K562 (cell line): ENCODE measurements at regions not wholly inside any gene's neighbourhood (a gene's known extent, or its start where the extent isn't known, plus 50 kb on each side); places are given as distances from the start of the nearest gene placed in this dataset.

Experiments used
- ATAC-seq: fragments of 200-7000 bp; cut with Tn5 transposase; 3 replicates; pipeline ENCODE4 v1.9.1; 2020; ENCODE audit warnings: moderate library complexity
- BruUV-seq: library from RNA; stranded (reverse); fragments of 400-500 nt; replicated peaks from 2 replicates; lab custom pipeline; 2021; lab: Mats Ljungman, UMichigan
- CTCF ChIA-PET: fragments of 300-600 bp; formaldehyde crosslinking; extraction: SDS; loops from one replicate; lab custom pipeline; 2021; ENCODE audit warnings: low intra/inter-chr PET ratio; lab: Yijun Ruan, JAX
- POLR2A ChIA-PET: fragments of 300-600, 350-650 bp; sonication (Branson Sonifier 250); formaldehyde crosslinking; extraction: SDS; loops from one replicate; lab custom pipeline; 2021; ENCODE audit warnings: antibody characterized with exemption, inconsistent platforms; lab: Yijun Ruan, JAX
- DNase-seq, 4 experiments: peaks; one replicate each; pipeline versions ENCODE4 v3.0.0 to v3.0.0-alpha.2; 2011 to 2018; ENCODE audit warnings: low spot score in 3 of 4, mixed read lengths in 3 of 4; ENCODE audit errors: extremely low read depth in 1 of 4
- FAIRE-seq: peaks from 2 replicates; lab custom pipeline; 2011; peaks lifted over from hg19 to GRCh38; lab: Jason Lieb, UNC
- H2AFZ ChIP-seq: 2 replicates; pipeline ENCODE4 v1.6.0; 2011; ENCODE audit warnings: low read depth, low read length, control low read depth, inconsistent platforms
- H3K27ac ChIP-seq: fragments of 200-600 bp; 3 replicates; pipeline ENCODE4 v1.8.0; 2011; ENCODE audit warnings: low read depth, mild to moderate bottlenecking, control low read depth, inconsistent platforms, low read length, moderate library complexity, mixed read lengths; ENCODE audit errors: extremely low read depth
- H3K27me3 ChIP-seq, 2 experiments: fragments of 300-600 bp in 1 of 2; 2 replicates in 1 of 2; 3 replicates in 1 of 2; pipeline versions ENCODE4 v1.6.0 to v1.8.0; 2011; ENCODE audit warnings: inconsistent platforms in 2 of 2, low read length in 2 of 2, mild to moderate bottlenecking in 1 of 2, mixed read lengths in 1 of 2, moderate library complexity in 1 of 2; ENCODE audit not compliant: control insufficient read depth in 2 of 2, insufficient read depth in 2 of 2
- H3K36me3 ChIP-seq: fragments of 300-600 bp; 3 replicates; pipeline ENCODE4 v1.8.0; 2011; ENCODE audit warnings: mild to moderate bottlenecking, low read length, inconsistent platforms; ENCODE audit not compliant: control insufficient read depth, insufficient read depth
- H3K4me1 ChIP-seq, 2 experiments: fragments of 200-600 bp in 1 of 2; replicated peaks in 1 of 2; 2 replicates in 1 of 2; 3 replicates in 1 of 2; pipeline versions ENCODE4 v1.5.1 to v1.8.0; 2011; ENCODE audit warnings: inconsistent platforms in 2 of 2, low read length in 2 of 2, mild to moderate bottlenecking in 1 of 2, mixed read lengths in 1 of 2, moderate library complexity in 1 of 2; ENCODE audit not compliant: control insufficient read depth in 2 of 2, insufficient read depth in 2 of 2
- H3K4me2 ChIP-seq: 2 replicates; pipeline ENCODE4 v1.6.1; 2011; ENCODE audit warnings: low read length, control low read depth, inconsistent platforms, mixed read lengths; ENCODE audit not compliant: insufficient read depth
- H3K4me3 ChIP-seq: fragments of 200-600 bp; sonication (generic), shearing (Covaris generic); 2 replicates; pipeline ENCODE4 v1.5.1; 2016; ENCODE audit warnings: control low read depth, inconsistent platforms
- H3K79me2 ChIP-seq: fragments of 200-600 bp; 3 replicates; pipeline ENCODE4 v1.8.0; 2011; ENCODE audit warnings: low read length, inconsistent platforms; ENCODE audit not compliant: control insufficient read depth, insufficient read depth
- H3K9ac ChIP-seq, 2 experiments: 2 replicates each; pipeline versions ENCODE4 v1.6.0 to v1.6.1; 2011; ENCODE audit warnings: low read depth in 2 of 2, low read length in 2 of 2, control low read depth in 1 of 2, inconsistent platforms in 1 of 2, mild to moderate bottlenecking in 1 of 2, mixed read lengths in 1 of 2; ENCODE audit not compliant: insufficient read depth in 1 of 2
- H3K9me1 ChIP-seq: one replicate; pipeline ENCODE4 v1.6.0; 2011; ENCODE audit warnings: inconsistent platforms, mild to moderate bottlenecking, low read length, moderate library complexity; ENCODE audit not compliant: control insufficient read depth, insufficient read depth
- H3K9me3 ChIP-seq: replicated peaks from 2 replicates; pipeline ENCODE4 v1.5.1; 2011; ENCODE audit warnings: low read depth, low read length, inconsistent platforms; ENCODE audit not compliant: control insufficient read depth, insufficient read depth
- H4K20me1 ChIP-seq: replicated peaks from 2 replicates; pipeline ENCODE4 v1.6.1; 2011; ENCODE audit warnings: low read length, inconsistent platforms, mixed read lengths; ENCODE audit not compliant: control insufficient read depth, insufficient read depth
- ARID3B ChIP-seq: fragments of 250-450 bp; sonication (Bioruptor Pico); IDR thresholded peaks from 2 replicates; pipeline ENCODE4 v1.4.0; 2020; ENCODE audit warnings: borderline replicate concordance
- FOXO4 ChIP-seq: fragments of 450-650 bp; formaldehyde crosslinking; IDR thresholded peaks from 2 replicates; pipeline ENCODE4 v1.4.0; 2020; ENCODE audit warnings: mild to moderate bottlenecking, moderate library complexity
- HLTF ChIP-seq: fragments of 450-650 bp; IDR thresholded peaks from 2 replicates; pipeline ENCODE4 v1.6.1; 2016
- MAZ ChIP-seq, 2 experiments: fragments of 450-650 bp in 1 of 2; sonication (generic) in 1 of 2; formaldehyde crosslinking; IDR thresholded peaks in 1 of 2; conservative IDR thresholded peaks in 1 of 2; 2 replicates each; pipeline versions ENCODE4 v1.4.0 to v1.5.0; 2020; ENCODE audit warnings: mild to moderate bottlenecking in 1 of 2, missing genetic modification reagents in 1 of 2
- PHB2 ChIP-seq: fragments of 450-650 bp; IDR thresholded peaks from 2 replicates; pipeline ENCODE4 v1.6.1; 2017; ENCODE audit warnings: low read depth
- SIN3B ChIP-seq: fragments of 450-650 bp; IDR thresholded peaks from 2 replicates; pipeline ENCODE4 v1.6.1; 2017; ENCODE audit warnings: low read depth, mild to moderate bottlenecking, moderate library complexity
- SLC30A9 ChIP-seq: fragments of 250-450 bp; sonication (Bioruptor Pico); IDR thresholded peaks from 2 replicates; pipeline ENCODE4 v1.8.0; 2022; ENCODE audit warnings: mild to moderate bottlenecking, moderate library complexity
- THAP12 ChIP-seq: fragments of 250-450 bp; sonication (Bioruptor Pico); IDR thresholded peaks from 2 replicates; pipeline ENCODE4 v1.9.0; 2021; ENCODE audit warnings: mild to moderate bottlenecking, inconsistent platforms
- ZBTB17 ChIP-seq: fragments of 450-650 bp; formaldehyde crosslinking; IDR thresholded peaks from 2 replicates; pipeline ENCODE4 v1.4.0; 2020; ENCODE audit warnings: mild to moderate bottlenecking
- ZFP1 ChIP-seq: fragments of 450-650 bp; formaldehyde crosslinking; IDR thresholded peaks from 2 replicates; pipeline ENCODE4 v1.4.0; 2020; ENCODE audit warnings: mild to moderate bottlenecking, mixed read lengths
- ZNF124 ChIP-seq: sonication (generic); formaldehyde crosslinking; IDR thresholded peaks from 2 replicates; pipeline ENCODE4 v1.8.1; 2022; ENCODE audit warnings: missing genetic modification reagents
- ZNF197 ChIP-seq: fragments of 200-800 bp; sonication (Bioruptor generic); IDR thresholded peaks from 2 replicates; pipeline ENCODE4 v1.6.1; 2016; ENCODE audit warnings: low read depth, missing genetic modification characterization, missing compliant biosample characterization
- ZNF253 ChIP-seq: fragments of 250-450 bp; sonication (Bioruptor Pico); conservative IDR thresholded peaks from 2 replicates; pipeline ENCODE4 v1.6.1; 2021; ENCODE audit warnings: mild to moderate bottlenecking
- ZNF395 ChIP-seq: fragments of 200-800 bp; sonication (Bioruptor generic); IDR thresholded peaks from 2 replicates; pipeline ENCODE4 v1.6.1; 2017; ENCODE audit warnings: missing genetic modification characterization, missing compliant biosample characterization
- ZNF75A ChIP-seq: fragments of 450-650 bp; formaldehyde crosslinking; IDR thresholded peaks from 2 replicates; pipeline ENCODE4 v1.4.0; 2020; ENCODE audit warnings: mild to moderate bottlenecking
- WGBS: fragments of 100-300 bp; shearing (Covaris generic); methylation state at CpG from one replicate; pipeline ENCODE4 v1.1.6; 2016; ENCODE audit warnings: low coverage, mixed read lengths; ENCODE audit not compliant: insufficient coverage; ENCODE audit errors: missing lambda C conversion rate; 5-methylcytosine and 5-hydroxymethylcytosine counted together
- in situ Hi-C: fragments of 300-500 bp; cut with MboI; formaldehyde crosslinking; loops from 4 replicates; pipeline ENCODE4 v1.15.0; 2018; ENCODE audit warnings: inconsistent platforms, mixed read lengths
- intact Hi-C: fragments of 100-400 bp; cut with micrococcal nuclease; formaldehyde crosslinking; loops from 2 replicates; pipeline ENCODE4 v1.14.2; 2022

GRCh38 chr22:49503321-49503720 is 324.4 kb downstream of the BRD1 start:
- Histone ChIP-seq H3K79me2 (peaks cover 30% of the 10 kb centered on the region), H3K27ac (no peak overlapping the region), H3K27me3 (no peaks in the 10 kb centered on the region), H3K9me3 (no peaks in the 10 kb centered on the region; the same call in 1 of the 2 replicates), H4K20me1 (peaks cover 16% of the 10 kb centered on the region), H3K4me3 (no peak overlapping the region), H3K9me1 (peaks cover 2% of the 10 kb centered on the region), H3K4me1 (no peaks in the 10 kb centered on the region; a peak in 3 of 5 replicates), H3K9ac (no peak overlapping the region), H3K4me2 (no peak overlapping the region), H3K36me3 (peaks cover 8% of the 10 kb centered on the region), H2AFZ (no peak overlapping the region)
- ChIA-PET CTCF (no interaction called here), POLR2A (interaction anchor here (0.8 kb wide), 1 partner anchor 16 kb away, joined by 3 read pairs; no protein-coding TSS in a partner anchor)
- no TSS peak for BruUV-seq
- intact Hi-C loops (no loop called here), in situ Hi-C loops (no loop called here)
- FAIRE-seq (no peak), DNase-seq (no peak), ATAC-seq (no peak)
- no peak for TF ChIP-seq FOXO4
- TF ChIP-seq ARID3B = no peak
- no peak for TF ChIP-seq MAZ (CRISPR knock-in tag; conservative IDR thresholded peaks at IDR 0.05 in 1 of 2, IDR thresholded peaks at IDR 0.05 in 1 of 2)
- no peak for TF ChIP-seq SLC30A9 (CRISPR knock-in tag)
- TF ChIP-seq ZNF124 = no peak
- no peak for TF ChIP-seq ZFP1
- TF ChIP-seq PHB2 = no peak
- no peak for TF ChIP-seq ZNF197 (CRISPR knock-in tag)
- TF ChIP-seq SIN3B = no peak
- no peak for TF ChIP-seq ZNF395
- TF ChIP-seq HLTF = no peak
- TF ChIP-seq THAP12 (CRISPR knock-in tag) = no peak
- TF ChIP-seq ZNF75A = no peak
- TF ChIP-seq ZNF253 (CRISPR knock-in tag) = no peak
- no peak for TF ChIP-seq ZBTB17 (CRISPR knock-in tag)
- WGBS = 20% methylated on average over 1 of the region's 1 CpG
